B cell (primary cell): ENCODE measurements at regions not wholly inside any gene's neighbourhood (a gene's known extent, or its start where the extent isn't known, plus 50 kb on each side); places are given as distances from the start of the nearest gene placed in this dataset.

Source experiments
- ATAC-seq: fragments of 200-7000 bp; cut with Tn5 transposase; one replicate; pipeline ENCODE4 v1.10.0; 2021; ENCODE audit warnings: low read depth, mild to moderate bottlenecking, moderate number of reproducible peaks, moderate library complexity
- CTCF ChIA-PET: fragments of 350-600 bp; sonication (Branson Sonifier 250); formaldehyde crosslinking; loops from one replicate; lab custom pipeline; 2021; ENCODE audit warnings: antibody characterized with exemption, inconsistent platforms; lab: Charles Lee
- POLR2A ChIA-PET: fragments of 350-600 bp; sonication (Branson Sonifier 250); formaldehyde crosslinking; loops from one replicate; lab custom pipeline; 2021; ENCODE audit warnings: antibody characterized with exemption; lab: Charles Lee
- DNase-seq: peaks from one replicate; pipeline ENCODE4 v3.0.0; 2013
- H2AFZ ChIP-seq: 2 replicates; pipeline ENCODE4 v1.6.1; 2012; ENCODE audit warnings: mild to moderate bottlenecking, low read depth, low read length; ENCODE audit not compliant: insufficient read depth, poor library complexity, severe bottlenecking
- H3K27ac ChIP-seq, 2 donors: 1 replicate in 1 of 2; 2 replicates in 1 of 2; pipeline ENCODE4 v1.5.1; 2012 to 2013; ENCODE audit warnings: low read length in 2 of 2, mild to moderate bottlenecking in 2 of 2, moderate library complexity in 1 of 2
- H3K27me3 ChIP-seq, 4 experiments: fragments of 200-600 bp in 1 of 4; sonication (generic) in 1 of 4; replicated peaks in 1 of 4; 1 replicate in 2 of 4; 2 replicates in 2 of 4; pipeline versions ENCODE4 v1.6.1 to v1.7.0; 2013 to 2016; ENCODE audit warnings: low read length in 3 of 4, mild to moderate bottlenecking in 2 of 4, mixed read lengths in 1 of 4, moderate library complexity in 1 of 4; ENCODE audit not compliant: insufficient read depth in 4 of 4, control insufficient read depth in 3 of 4; ENCODE audit errors: control extremely low read depth in 1 of 4
- H3K36me3 ChIP-seq, 2 experiments: replicated peaks in 1 of 2; 1 replicate in 1 of 2; 2 replicates in 1 of 2; pipeline versions ENCODE4 v1.6.1 to v1.7.1; 2013; ENCODE audit warnings: low read length in 1 of 2; ENCODE audit not compliant: insufficient read depth in 2 of 2, control insufficient read depth in 1 of 2; ENCODE audit errors: control extremely low read depth in 1 of 2, extremely low read depth in 1 of 2
- H3K4me1 ChIP-seq, 2 donors: fragments of 200-600 bp in 1 of 2; sonication (generic) in 1 of 2; 1 replicate in 1 of 2; 2 replicates in 1 of 2; pipeline versions ENCODE4 v1.5.1 to v1.6.1; 2013 to 2017; ENCODE audit warnings: low read length in 2 of 2; ENCODE audit not compliant: control insufficient read depth in 2 of 2, insufficient read depth in 2 of 2
- H3K4me2 ChIP-seq: replicated peaks from 2 replicates; pipeline ENCODE3; 2012; ENCODE audit warnings: mild to moderate bottlenecking, low read depth, low read length; ENCODE audit not compliant: poor library complexity, severe bottlenecking
- H3K4me3 ChIP-seq, 5 experiments: fragments of 200-600 bp in 1 of 5; sonication (generic) in 1 of 5; 1 replicate in 3 of 5; 2 replicates in 2 of 5; pipeline versions ENCODE4 v1.5.1 to v1.7.0; 2011 to 2016; ENCODE audit warnings: low read length in 4 of 5, mild to moderate bottlenecking in 4 of 5, low read depth in 2 of 5, control low read depth in 1 of 5, moderate library complexity in 1 of 5; ENCODE audit not compliant: insufficient read depth in 1 of 5; ENCODE audit errors: control extremely low read depth in 1 of 5, extremely low read depth in 1 of 5
- H3K79me2 ChIP-seq: fragments of 200-600 bp; sonication (generic); one replicate; pipeline ENCODE4 v1.6.0; 2016; ENCODE audit warnings: low read length; ENCODE audit not compliant: control insufficient read depth, insufficient read depth
- H3K9ac ChIP-seq: fragments of 200-600 bp; sonication (generic); 2 replicates; pipeline ENCODE4 v1.6.1; 2017; ENCODE audit warnings: mild to moderate bottlenecking, low read length, moderate library complexity
- H3K9me3 ChIP-seq, 3 donors: one replicate each; pipeline versions ENCODE4 v1.6.1 to v1.7.1; 2013; ENCODE audit warnings: low read length in 2 of 3; ENCODE audit not compliant: control insufficient read depth in 2 of 3, insufficient read depth in 1 of 3; ENCODE audit errors: control extremely low read depth in 1 of 3
- H4K20me1 ChIP-seq: 2 replicates; pipeline ENCODE4 v1.6.0; 2012; ENCODE audit warnings: mild to moderate bottlenecking, low read length; ENCODE audit not compliant: insufficient read depth, control insufficient read depth, poor library complexity, severe bottlenecking
- H3K27ac Mint-ChIP-seq: one replicate; pipeline ENCODE4 v1.8.0; 2021; ENCODE audit warnings: mixed read lengths
- H3K27me3 Mint-ChIP-seq: one replicate; pipeline ENCODE4 v1.8.0; 2021; ENCODE audit warnings: mixed read lengths
- H3K4me1 Mint-ChIP-seq: one replicate; pipeline ENCODE4 v1.8.0; 2021; ENCODE audit warnings: mixed read lengths
- H3K4me3 Mint-ChIP-seq: one replicate; pipeline ENCODE4 v1.8.0; 2021; ENCODE audit warnings: mixed read lengths
- H3K9me3 Mint-ChIP-seq: one replicate; pipeline ENCODE4 v1.8.0; 2022; ENCODE audit warnings: mixed read lengths; ENCODE audit not compliant: insufficient read depth
- CTCF ChIP-seq: fragments of 200-600 bp; IDR thresholded peaks from one replicate; pipeline ENCODE4 v1.8.0; 2022; ENCODE audit warnings: antibody characterized with exemption, mild to moderate bottlenecking
- EZH2 ChIP-seq: IDR thresholded peaks from 2 replicates; pipeline ENCODE4 v1.6.1; 2012; ENCODE audit warnings: borderline replicate concordance, low read depth, mild to moderate bottlenecking, moderate library complexity, low read length; ENCODE audit not compliant: insufficient read depth, poor library complexity, severe bottlenecking
- WGBS: methylation state at CpG from one replicate; pipeline ENCODE4 v1.1.5; 2013; ENCODE audit warnings: missing lambda C conversion rate; ENCODE audit not compliant: insufficient coverage; 5-methylcytosine and 5-hydroxymethylcytosine counted together
- intact Hi-C: fragments of 100-400 bp; cut with micrococcal nuclease; formaldehyde crosslinking; loops from one replicate; pipeline ENCODE4 v1.10.0; 2022

GRCh38 chr4:19093951-19094350 lies 1072.4 kb upstream of the LCORL start:
- WGBS, result no CpG with 5 or more reads among the region's 2 CpGs
- TF ChIP-seq EZH2 (no peak), CTCF (no peak)
- ChIA-PET POLR2A (no interaction called here), CTCF (no interaction called here)
- Mint-ChIP-seq H3K27ac (no peak overlapping the region), H3K27me3 (no peaks in the 10 kb centered on the region), H3K4me1 (no peaks in the 10 kb centered on the region), H3K9me3 (no peaks in the 10 kb centered on the region), H3K4me3 (no peak overlapping the region)
- Histone ChIP-seq H4K20me1 (no peaks in the 10 kb centered on the region), H3K27ac (no peak overlapping the region), H3K79me2 (no peaks in the 10 kb centered on the region), H3K4me3 (no peak overlapping the region), H2AFZ (no peak overlapping the region), H3K27me3 (no peaks in the 10 kb centered on the region), H3K4me2 (no peak overlapping the region), H3K9me3 (peaks cover 0 to 3% (median 0%) of the 10 kb centered on the region in 3 donors), H3K4me1 (no peaks in the 10 kb centered on the region), H3K36me3 (no peaks in the 10 kb centered on the region), H3K9ac (no peak overlapping the region)
- intact Hi-C loops, result no loop called here
- ATAC-seq (no peak), DNase-seq (no peak)

GRCh38 chr4:19092797-19093196 lies 1071.2 kb upstream of the LCORL start:
- H3K9me3 Mint-ChIP-seq, result no peaks in the 10 kb centered on the region
- POLR2A ChIA-PET, result no interaction called here
- H3K27me3 ChIP-seq, result no peaks in the 10 kb centered on the region
- no peak overlapping the region for H3K4me3 ChIP-seq
- H2AFZ ChIP-seq, result no peak overlapping the region
- intact Hi-C loops, result no loop called here
- no peak overlapping the region for H3K9ac ChIP-seq
- CTCF ChIA-PET, result no interaction called here
- no peak overlapping the region for H3K27ac Mint-ChIP-seq
- TF ChIP-seq CTCF (no peak), EZH2 (no peak)
- H4K20me1 ChIP-seq, result no peaks in the 10 kb centered on the region
- H3K4me1 ChIP-seq, result no peaks in the 10 kb centered on the region
- no peak for ATAC-seq
- H3K79me2 ChIP-seq, result no peaks in the 10 kb centered on the region
- no peak overlapping the region for H3K27ac ChIP-seq
- H3K36me3 ChIP-seq, result no peaks in the 10 kb centered on the region
- H3K4me1 Mint-ChIP-seq, result no peaks in the 10 kb centered on the region
- DNase-seq, result no peak
- no peak overlapping the region for H3K4me2 ChIP-seq
- peaks cover 0 to 3% (median 0%) of the 10 kb centered on the region in 3 donors for H3K9me3 ChIP-seq
- H3K4me3 Mint-ChIP-seq, result no peak overlapping the region
- no peaks in the 10 kb centered on the region for H3K27me3 Mint-ChIP-seq
